ENCODE measurements at regions not wholly inside any gene's neighbourhood (a gene's known extent, or its start where the extent isn't known, plus 50 kb on each side); places are given as distances from the start of the nearest gene placed in this dataset.
"Not testable (repeated sequence)": the region's sequence is repeated elsewhere in the genome, so short reads cannot be mapped to it uniquely, and the experiment has no call there.

- not testable (repeated sequence) for DNase-seq (ENCODE audit: low read depth)
Measured at GRCh38 chr1:146282807-146283526, 54.1 kb upstream of the NOTCH2NLA start.

DNA sequence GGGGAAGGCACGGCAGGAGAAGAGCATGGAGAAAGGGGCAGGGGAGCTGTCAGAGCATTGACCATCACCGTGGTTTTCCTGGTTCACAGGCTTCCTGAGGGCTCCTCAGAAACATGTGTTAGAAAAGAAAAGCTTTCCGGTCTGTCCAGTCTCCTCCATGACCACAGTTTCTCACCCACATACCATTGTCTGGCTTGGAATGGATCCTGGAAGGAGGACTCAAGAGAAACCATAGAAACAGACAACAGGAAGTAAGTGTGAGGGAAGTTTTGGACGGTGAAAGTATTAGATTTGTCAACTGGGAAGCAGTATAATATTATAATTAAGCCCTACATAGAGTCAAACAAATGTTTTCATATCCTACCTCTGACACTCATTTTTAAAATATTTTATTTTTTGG lies 52.7 kb upstream of the NOTCH2NLA start:
- DNase-seq (ENCODE audit: low read depth) = not testable (repeated sequence)

DNA sequence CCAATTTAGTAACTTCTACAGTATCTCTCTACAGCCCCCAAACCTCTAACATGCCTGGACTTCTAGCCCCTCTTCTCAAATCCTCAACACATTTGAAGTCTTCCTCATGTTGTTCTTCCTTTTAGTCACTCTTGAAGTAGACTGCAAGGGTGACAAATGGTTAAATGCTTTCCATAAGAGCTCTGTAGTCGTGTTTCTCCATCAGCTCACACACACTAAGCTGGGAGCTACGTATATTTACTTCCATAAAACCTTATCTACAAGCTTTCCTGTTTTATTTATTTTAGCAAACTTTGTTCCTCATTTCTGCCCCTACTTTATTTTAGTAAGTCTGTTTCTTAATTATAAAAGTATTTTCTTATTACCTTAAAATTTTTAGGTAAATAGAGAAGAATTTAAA lies 49.9 kb upstream of the NOTCH2NLA start:
- DNase-seq (ENCODE audit: low read depth) = not testable (repeated sequence)

All from iris pigment epithelial cell (primary cell).